HG02642 (cell line): ENCODE measurements at regions not wholly inside any gene's neighbourhood (a gene's known extent, or its start where the extent isn't known, plus 50 kb on each side); places are given as distances from the start of the nearest gene placed in this dataset.
"Not testable (repeated sequence)": the region's sequence is repeated elsewhere in the genome, so short reads cannot be mapped to it uniquely, and the experiment has no call there.

Experiments used
- ATAC-seq: cut with Tn5 transposase; IDR thresholded peaks from one replicate; pipeline ENCODE4 v1.9.1; 2021; ENCODE audit warnings: mild to moderate bottlenecking; ENCODE audit not compliant: unreplicated experiment, poor library complexity

GRCh38 chrX:45660477-45660876 is 459.8 kb upstream of the DIPK2B start:
- ATAC-seq: no peak

- no peak for ATAC-seq
These were observed 432.7 kb upstream of the DIPK2B start for GRCh38 chrX:45633419-45633818.

GRCh38 chrX:45632506-45632905 is 431.8 kb upstream of the DIPK2B start:
- no peak for ATAC-seq

GRCh38 chrX:45630078-45630477 is 429.4 kb upstream of the DIPK2B start:
- ATAC-seq: no peak

- ATAC-seq: no peak
These were observed 427.4 kb upstream of the DIPK2B start for GRCh38 chrX:45628041-45628440.

- ATAC-seq: no peak
These were observed 422.6 kb upstream of the DIPK2B start for GRCh38 chrX:45623266-45623665.

GRCh38 chrX:45622538-45622937 is 421.9 kb upstream of the DIPK2B start:
- no peak for ATAC-seq

GRCh38 chrX:45622042-45622423 is 421.4 kb upstream of the DIPK2B start:
- ATAC-seq: peak; percentile 35

- ATAC-seq: peak; percentile 53
These were observed 420.8 kb upstream of the DIPK2B start for GRCh38 chrX:45621376-45622041.

- no peak for ATAC-seq
These were observed 418.6 kb upstream of the DIPK2B start for GRCh38 chrX:45619290-45619689.

- ATAC-seq: not testable (repeated sequence)
These were observed 414.9 kb upstream of the DIPK2B start for GRCh38 chrX:45615591-45615990.

GRCh38 chrX:45614853-45615252 is 414.2 kb upstream of the DIPK2B start:
- no peak for ATAC-seq

- no peak for ATAC-seq
These were observed 401.5 kb upstream of the DIPK2B start for GRCh38 chrX:45602151-45602550.

GRCh38 chrX:45601052-45601451 is 400.4 kb upstream of the DIPK2B start:
- ATAC-seq: no peak

GRCh38 chrX:45598861-45599260 is 398.2 kb upstream of the DIPK2B start:
- ATAC-seq: no peak

GRCh38 chrX:45596188-45596808 is 395.6 kb upstream of the DIPK2B start:
- ATAC-seq: no peak

- no peak for ATAC-seq
These were observed 391.4 kb upstream of the DIPK2B start for GRCh38 chrX:45592101-45592500.

- no peak for ATAC-seq
These were observed 391.0 kb upstream of the DIPK2B start for GRCh38 chrX:45591650-45592049.

GRCh38 chrX:45584717-45585116 is 384.0 kb upstream of the DIPK2B start:
- no peak for ATAC-seq

- ATAC-seq: no peak
These were observed 376.7 kb upstream of the DIPK2B start for GRCh38 chrX:45577361-45577760.

- no peak for ATAC-seq
These were observed 370.8 kb upstream of the DIPK2B start for GRCh38 chrX:45571453-45571852.

- ATAC-seq: no peak
These were observed 365.8 kb upstream of the DIPK2B start for GRCh38 chrX:45566456-45566855.
